Neural progenitor cell (in vitro differentiated cells): ENCODE measurements at regions not wholly inside any gene's neighbourhood (a gene's known extent, or its start where the extent isn't known, plus 50 kb on each side); places are given as distances from the start of the nearest gene placed in this dataset.

Experiments
- DNase-seq: peaks from one replicate; pipeline ENCODE4 v3.0.0-alpha.2; 2016; ENCODE audit warnings: low spot score
- H2AFZ ChIP-seq: fragments of 200-600 bp; sonication (generic); replicated peaks from 2 replicates; pipeline ENCODE4 v1.6.1; 2016; ENCODE audit warnings: antibody characterized with exemption
- H3F3A ChIP-seq: fragments of 200-600 bp; sonication (generic); 2 replicates; pipeline ENCODE4 v1.6.1; 2016; ENCODE audit warnings: antibody characterized with exemption, low read depth
- H3K27ac ChIP-seq: fragments of 200-600 bp; sonication (generic); 2 replicates; pipeline ENCODE4 v1.5.1; 2016; ENCODE audit warnings: mild to moderate bottlenecking
- H3K27me3 ChIP-seq: fragments of 200-600 bp; sonication (generic); 2 replicates; pipeline ENCODE4 v1.6.1; 2016; ENCODE audit warnings: mild to moderate bottlenecking, moderate library complexity
- H3K36me3 ChIP-seq: fragments of 200-600 bp; sonication (generic); 2 replicates; pipeline ENCODE4 v1.5.1; 2016
- H3K4me1 ChIP-seq: fragments of 200-600 bp; sonication (generic); 2 replicates; pipeline ENCODE4 v1.6.1; 2016; ENCODE audit warnings: mixed run types
- H3K4me2 ChIP-seq: fragments of 200-600 bp; sonication (generic); 2 replicates; pipeline ENCODE4 v1.6.1; 2016
- H3K4me3 ChIP-seq: fragments of 200-600 bp; sonication (generic); 2 replicates; pipeline ENCODE4 v1.5.1; 2016
- H3K79me2 ChIP-seq: fragments of 200-600 bp; sonication (generic); 2 replicates; pipeline ENCODE4 v1.6.1; 2016; ENCODE audit warnings: low read depth
- H3K9ac ChIP-seq: fragments of 200-600 bp; sonication (generic); 2 replicates; pipeline ENCODE4 v1.6.1; 2016
- H3K9me3 ChIP-seq: fragments of 200-600 bp; sonication (generic); 2 replicates; pipeline ENCODE4 v1.5.1; 2016; ENCODE audit warnings: low read depth
- H4K20me1 ChIP-seq: fragments of 200-600 bp; sonication (generic); 2 replicates; pipeline ENCODE4 v1.6.1; 2016; ENCODE audit warnings: low read depth
- H3K27ac Mint-ChIP-seq: 3 replicates; pipeline ENCODE4 v1.8.0; 2021; ENCODE audit warnings: mixed read lengths
- H3K27me3 Mint-ChIP-seq: 2 replicates; pipeline ENCODE4 v1.8.0; 2022; ENCODE audit warnings: low read depth, mild to moderate bottlenecking, inconsistent platforms, moderate library complexity, mixed read lengths; ENCODE audit not compliant: insufficient read depth
- H3K36me3 Mint-ChIP-seq: 3 replicates; pipeline ENCODE4 v1.8.0; 2021; ENCODE audit warnings: mixed read lengths
- H3K4me1 Mint-ChIP-seq: 3 replicates; pipeline ENCODE4 v1.8.0; 2021; ENCODE audit warnings: mixed read lengths
- H3K4me3 Mint-ChIP-seq: 3 replicates; pipeline ENCODE4 v1.8.0; 2021; ENCODE audit warnings: mild to moderate bottlenecking, moderate library complexity, mixed read lengths
- H3K9me3 Mint-ChIP-seq: 3 replicates; pipeline ENCODE4 v1.8.0; 2020; ENCODE audit warnings: mixed read lengths
- EZH2 ChIP-seq: fragments of 200-600 bp; sonication (generic); IDR thresholded peaks from 2 replicates; pipeline ENCODE4 v1.6.1; 2017; ENCODE audit warnings: antibody characterized with exemption, mild to moderate bottlenecking, moderate library complexity
- EZH2phosphoT487 ChIP-seq: fragments of 200-600 bp; sonication (generic); IDR thresholded peaks from 2 replicates; pipeline ENCODE4 v1.6.1; 2017; ENCODE audit warnings: antibody characterized with exemption
- TF ChIP-seq, protein P1 (sequence below): fragments of 200-600 bp; sonication (generic); IDR thresholded peaks from 2 replicates; pipeline ENCODE4 v1.5.1; 2017; ENCODE audit warnings: antibody characterized with exemption, mild to moderate bottlenecking

DNA sequence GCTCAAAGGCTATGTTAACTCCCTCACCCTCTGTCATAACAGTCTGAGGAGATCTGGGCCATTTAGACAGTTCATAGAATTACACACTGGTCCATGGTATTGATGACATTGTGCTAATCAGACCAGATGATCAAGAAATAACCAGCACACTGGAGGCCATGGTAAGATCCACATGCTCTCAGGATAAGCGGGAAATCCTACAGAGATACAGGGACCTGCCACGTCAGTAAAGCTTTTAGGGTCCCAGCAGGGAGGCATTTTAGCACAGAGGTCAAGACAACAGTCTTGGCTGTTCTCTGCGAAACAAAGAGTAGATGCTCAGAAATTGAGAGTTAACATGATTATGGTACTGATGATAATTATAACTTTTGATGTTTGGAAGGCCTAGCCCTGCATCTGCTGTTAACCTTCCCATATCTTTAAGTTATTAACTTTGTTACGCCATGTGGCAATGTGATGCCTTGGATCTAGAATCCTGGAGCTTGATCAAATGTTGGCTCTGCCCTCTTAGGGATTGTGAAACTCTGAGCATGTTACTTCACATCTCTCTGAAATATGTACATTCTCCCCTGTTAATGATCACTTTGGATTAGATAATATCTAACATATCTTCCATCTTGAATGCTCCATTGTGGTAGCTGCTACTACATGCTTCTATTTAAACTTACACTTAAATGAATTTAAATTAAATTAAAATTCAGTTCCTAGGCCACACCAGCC is 172.0 kb upstream of the SOX9 start:
- no peaks in the 10 kb centered on the region for H3K27me3 Mint-ChIP-seq
- H3K4me2 ChIP-seq, result no peak overlapping the region
- H3K9ac ChIP-seq, result no peak overlapping the region
- no peak overlapping the region for H3K27ac Mint-ChIP-seq
- H4K20me1 ChIP-seq, result no peaks in the 10 kb centered on the region
- H3K4me3 Mint-ChIP-seq, result no peak overlapping the region
- peaks cover 2% of the 10 kb centered on the region for H3K4me1 Mint-ChIP-seq
- no peak overlapping the region for H2AFZ ChIP-seq
- TF ChIP-seq EZH2 (no peak), EZH2phosphoT487 (no peak)
- TF ChIP-seq, protein P1, sequence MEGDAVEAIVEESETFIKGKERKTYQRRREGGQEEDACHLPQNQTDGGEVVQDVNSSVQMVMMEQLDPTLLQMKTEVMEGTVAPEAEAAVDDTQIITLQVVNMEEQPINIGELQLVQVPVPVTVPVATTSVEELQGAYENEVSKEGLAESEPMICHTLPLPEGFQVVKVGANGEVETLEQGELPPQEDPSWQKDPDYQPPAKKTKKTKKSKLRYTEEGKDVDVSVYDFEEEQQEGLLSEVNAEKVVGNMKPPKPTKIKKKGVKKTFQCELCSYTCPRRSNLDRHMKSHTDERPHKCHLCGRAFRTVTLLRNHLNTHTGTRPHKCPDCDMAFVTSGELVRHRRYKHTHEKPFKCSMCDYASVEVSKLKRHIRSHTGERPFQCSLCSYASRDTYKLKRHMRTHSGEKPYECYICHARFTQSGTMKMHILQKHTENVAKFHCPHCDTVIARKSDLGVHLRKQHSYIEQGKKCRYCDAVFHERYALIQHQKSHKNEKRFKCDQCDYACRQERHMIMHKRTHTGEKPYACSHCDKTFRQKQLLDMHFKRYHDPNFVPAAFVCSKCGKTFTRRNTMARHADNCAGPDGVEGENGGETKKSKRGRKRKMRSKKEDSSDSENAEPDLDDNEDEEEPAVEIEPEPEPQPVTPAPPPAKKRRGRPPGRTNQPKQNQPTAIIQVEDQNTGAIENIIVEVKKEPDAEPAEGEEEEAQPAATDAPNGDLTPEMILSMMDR, result no peak
- no peak overlapping the region for H3K27ac ChIP-seq
- peaks cover 11% of the 10 kb centered on the region for H3K9me3 Mint-ChIP-seq
- no peak overlapping the region for H3K4me3 ChIP-seq
- H3K79me2 ChIP-seq, result no peaks in the 10 kb centered on the region
- H3K9me3 ChIP-seq, result no peaks in the 10 kb centered on the region
- DNase-seq, result no peak
- H3K27me3 ChIP-seq, result no peaks in the 10 kb centered on the region
- no peaks in the 10 kb centered on the region for H3F3A ChIP-seq
- H3K36me3 ChIP-seq, result no peaks in the 10 kb centered on the region
- H3K4me1 ChIP-seq, result peaks cover 6% of the 10 kb centered on the region
- no peaks in the 10 kb centered on the region for H3K36me3 Mint-ChIP-seq

DNA sequence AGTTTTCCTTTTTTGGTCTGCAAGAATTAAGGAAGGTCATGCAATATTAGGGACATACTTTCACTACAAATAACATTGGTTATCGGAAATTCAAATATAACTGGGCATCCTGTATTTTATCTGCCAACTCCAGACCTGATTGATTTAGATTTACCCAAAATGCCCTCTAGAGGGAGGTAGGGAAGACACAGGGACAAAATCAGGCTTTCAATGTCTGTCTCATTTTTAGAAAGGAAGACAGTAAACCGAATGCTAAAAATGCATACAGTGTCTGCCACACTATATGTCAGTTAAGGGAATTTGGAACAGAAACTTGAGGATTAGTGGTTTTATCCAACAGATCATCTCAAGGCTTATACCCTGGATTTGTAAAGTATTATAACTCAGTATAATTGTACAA is 161.7 kb upstream of the SOX9 start:
- peak; percentile 16 for DNase-seq
- Histone ChIP-seq H3K79me2 (no peaks in the 10 kb centered on the region), H3K4me3 (no peak overlapping the region), H3K4me2 (no peak overlapping the region), H3K9ac (no peak overlapping the region), H3K4me1 (no peaks in the 10 kb centered on the region), H3F3A (no peaks in the 10 kb centered on the region), H3K36me3 (no peaks in the 10 kb centered on the region), H3K27me3 (no peaks in the 10 kb centered on the region), H2AFZ (no peak overlapping the region), H3K27ac (no peak overlapping the region), H4K20me1 (no peaks in the 10 kb centered on the region), H3K9me3 (no peaks in the 10 kb centered on the region)
- Mint-ChIP-seq H3K36me3 (no peaks in the 10 kb centered on the region), H3K4me3 (no peak overlapping the region), H3K9me3 (peaks cover 7% of the 10 kb centered on the region), H3K27ac (no peak overlapping the region), H3K27me3 (no peaks in the 10 kb centered on the region), H3K4me1 (no peaks in the 10 kb centered on the region)
- no peak for TF ChIP-seq EZH2
- TF ChIP-seq, protein P1, result peak; percentile 64

DNA sequence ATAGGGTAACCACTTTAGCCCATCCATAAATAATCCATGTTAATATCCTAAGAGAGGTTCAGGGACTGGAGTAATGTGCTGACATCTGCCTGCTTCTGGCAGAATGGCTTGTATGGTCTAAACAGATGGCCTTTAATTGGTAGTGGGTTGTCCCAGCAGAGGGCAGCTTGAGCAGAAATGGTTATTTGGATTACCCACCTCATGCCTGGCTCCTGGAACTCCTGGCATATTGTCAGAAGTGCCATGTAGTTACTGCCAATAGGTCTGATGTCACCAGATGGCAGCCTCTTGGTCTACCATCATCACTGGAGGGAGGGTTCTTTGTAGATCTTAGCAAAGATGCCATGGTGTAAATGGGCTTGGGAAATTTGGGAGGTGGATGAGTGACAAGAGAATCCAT is 157.5 kb upstream of the SOX9 start:
- peaks cover 5% of the 10 kb centered on the region for H3K9me3 Mint-ChIP-seq
- TF ChIP-seq, protein P1, result no peak
- TF ChIP-seq EZH2, result no peak
- Histone ChIP-seq H3K4me2 (no peak overlapping the region), H3K79me2 (no peaks in the 10 kb centered on the region), H3K4me1 (no peaks in the 10 kb centered on the region), H3K27me3 (no peaks in the 10 kb centered on the region), H3K9me3 (no peaks in the 10 kb centered on the region), H3K27ac (no peak overlapping the region), H3F3A (no peaks in the 10 kb centered on the region), H4K20me1 (no peaks in the 10 kb centered on the region), H3K36me3 (no peaks in the 10 kb centered on the region), H2AFZ (no peak overlapping the region), H3K4me3 (no peak overlapping the region), H3K9ac (no peak overlapping the region)
- no peak overlapping the region for H3K27ac Mint-ChIP-seq
- DNase-seq, result no peak
- no peaks in the 10 kb centered on the region for H3K36me3 Mint-ChIP-seq
- H3K4me1 Mint-ChIP-seq, result no peaks in the 10 kb centered on the region
- H3K4me3 Mint-ChIP-seq, result no peak overlapping the region
- H3K27me3 Mint-ChIP-seq, result no peaks in the 10 kb centered on the region
